ENCODE measurements at regions not wholly inside any gene's neighbourhood (a gene's known extent, or its start where the extent isn't known, plus 50 kb on each side); places are given as distances from the start of the nearest gene placed in this dataset.

- no peak for TF ChIP-seq CTCF (IDR thresholded peaks at IDR 0.05; ENCODE audit: low read depth, low read length, poor library complexity, severe bottlenecking)
- TF ChIP-seq EZH2phosphoT487 (IDR thresholded peaks at IDR 0.05; ENCODE audit: borderline replicate concordance, low read length): no peak
These were observed 326.3 kb downstream of the SLCO4C1 start for GRCh38 chr5:101969742-101970141.

All from DOHH2 (cell line).